GM21390 (cell line): ENCODE measurements at regions not wholly inside any gene's neighbourhood (a gene's known extent, or its start where the extent isn't known, plus 50 kb on each side); places are given as distances from the start of the nearest gene placed in this dataset.
"Not testable (repeated sequence)": the region's sequence is repeated elsewhere in the genome, so short reads cannot be mapped to it uniquely, and the experiment has no call there.

Source experiments
- ATAC-seq: cut with Tn5 transposase; IDR thresholded peaks from one replicate; pipeline ENCODE4 v1.9.1; 2021; ENCODE audit not compliant: unreplicated experiment

DNA sequence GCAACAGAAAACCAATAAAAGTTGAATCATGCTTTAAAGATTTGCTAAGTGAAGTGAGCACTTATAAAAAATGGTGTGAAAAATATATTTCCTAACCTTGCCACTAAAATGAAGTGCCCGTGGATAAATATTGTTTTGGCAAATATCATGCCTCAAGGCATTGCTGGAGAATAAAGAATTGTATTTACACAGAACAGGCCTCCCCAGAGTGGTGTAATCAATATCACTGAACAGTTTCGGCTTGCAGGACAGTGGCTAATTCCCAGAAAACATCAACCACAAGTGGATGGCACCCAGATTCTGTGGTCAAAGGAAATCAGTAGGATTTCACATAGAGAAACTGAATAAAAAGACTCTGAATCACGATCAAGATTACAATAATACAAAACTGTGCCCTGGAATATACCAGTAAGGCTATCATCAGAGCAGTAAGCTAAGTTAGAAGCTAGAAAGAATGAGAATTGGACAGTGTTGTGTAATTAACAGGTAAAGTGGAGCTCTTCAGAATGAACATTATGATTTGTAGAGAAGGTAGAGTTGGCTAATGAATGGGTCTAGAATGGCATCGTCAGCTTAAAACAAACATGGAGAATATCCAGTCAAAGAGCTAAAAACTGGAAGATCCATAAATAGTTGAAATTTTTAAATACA, 1026.9 kb upstream of the ADGRB3 start:
- no peak for ATAC-seq

DNA sequence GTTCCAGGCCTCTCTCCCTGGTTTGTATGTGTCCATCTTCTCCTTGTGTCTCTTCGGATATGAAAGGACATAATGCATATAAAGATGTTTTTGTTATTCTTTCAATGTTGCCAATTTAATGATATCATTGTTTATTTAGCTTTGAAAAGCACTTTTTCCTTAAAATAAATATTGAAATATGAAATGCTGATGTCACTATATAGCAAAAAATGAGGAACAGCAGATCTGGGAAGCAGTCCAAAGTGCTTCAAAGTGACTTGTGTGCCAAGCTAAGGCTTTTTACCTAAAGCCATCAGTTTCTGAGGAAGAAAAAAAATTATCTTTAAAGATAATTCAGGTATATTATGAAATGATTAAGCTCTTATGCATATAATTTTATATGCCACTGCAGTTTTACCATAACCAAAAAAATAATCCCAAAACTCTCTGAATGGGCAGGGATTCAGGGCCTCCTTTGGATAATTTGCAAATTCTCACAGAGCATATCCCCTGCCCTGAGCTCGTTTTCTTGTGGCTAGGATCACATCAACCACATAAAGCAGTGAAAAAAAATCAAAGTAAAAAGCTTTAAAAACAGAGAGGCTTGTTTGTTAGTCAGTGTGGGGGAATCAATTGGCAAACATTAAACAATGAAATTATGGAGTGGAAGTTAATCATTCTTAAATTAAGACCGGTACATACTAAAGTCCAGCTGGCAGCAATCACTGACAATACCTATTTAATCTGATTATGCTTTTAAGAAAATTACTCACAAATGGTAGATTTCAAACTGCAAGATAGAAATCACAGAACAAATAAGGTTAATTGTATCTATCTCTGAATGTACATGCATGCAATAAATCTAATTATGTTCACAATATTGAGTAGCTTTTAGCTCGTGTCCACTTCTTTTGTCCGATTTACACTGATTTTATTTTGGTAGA, 1027.9 kb upstream of the ADGRB3 start:
- ATAC-seq = no peak

DNA sequence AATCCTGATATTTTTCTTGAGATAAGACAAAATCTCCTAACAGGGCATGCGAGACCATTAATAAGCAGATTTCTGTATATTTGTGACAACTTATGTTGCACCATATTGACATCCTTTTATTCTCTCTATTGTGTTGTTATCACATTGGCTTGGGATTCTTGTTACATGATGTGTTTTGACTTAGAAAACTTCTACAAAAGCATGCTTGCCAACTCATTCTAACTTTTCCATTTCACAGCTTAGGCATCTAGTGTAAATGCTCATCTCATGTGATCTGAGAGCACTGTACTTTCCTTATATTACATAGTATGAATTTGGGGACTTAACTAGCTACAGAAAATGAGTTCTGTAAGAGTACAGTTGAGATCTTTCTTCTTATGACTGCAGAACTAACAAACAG, 1040.7 kb upstream of the ADGRB3 start:
- no peak for ATAC-seq

DNA sequence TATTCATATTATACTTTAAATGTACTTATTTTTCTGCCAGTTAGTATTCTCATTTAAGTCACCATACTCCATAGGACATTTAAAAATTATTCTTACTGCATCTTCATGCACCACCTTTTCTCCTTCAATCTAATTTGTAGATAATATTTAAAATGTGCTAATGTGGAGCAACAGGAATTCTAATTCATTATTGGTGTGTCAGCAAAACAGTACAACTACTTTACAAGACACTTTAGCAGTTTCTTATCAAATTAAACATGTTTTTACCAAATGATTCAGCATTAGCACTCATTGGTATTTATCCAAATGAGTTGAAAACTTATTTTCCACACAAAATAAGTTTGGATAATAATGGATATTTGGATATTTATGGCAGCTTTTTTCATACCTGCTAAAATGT, 1041.8 kb upstream of the ADGRB3 start:
- ATAC-seq = no peak

DNA sequence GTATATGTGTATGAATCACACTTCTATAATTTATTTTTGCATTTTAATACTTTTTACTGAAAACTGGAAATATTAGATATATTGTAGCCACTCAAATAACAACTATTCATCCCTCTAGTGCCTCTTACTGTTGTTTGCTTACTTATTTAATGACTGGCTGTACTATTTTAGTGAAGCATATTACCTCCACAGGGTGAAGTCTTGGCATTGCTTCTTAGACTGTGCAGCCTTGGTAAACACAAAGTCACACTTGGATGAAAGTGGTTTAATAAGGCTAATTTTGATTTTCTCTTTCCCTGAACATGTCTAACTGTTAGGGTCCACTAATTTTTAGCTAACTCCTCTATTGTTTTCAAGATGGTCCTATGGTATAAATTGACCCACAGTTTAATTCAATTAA, 1043.2 kb upstream of the ADGRB3 start:
- ATAC-seq = no peak

DNA sequence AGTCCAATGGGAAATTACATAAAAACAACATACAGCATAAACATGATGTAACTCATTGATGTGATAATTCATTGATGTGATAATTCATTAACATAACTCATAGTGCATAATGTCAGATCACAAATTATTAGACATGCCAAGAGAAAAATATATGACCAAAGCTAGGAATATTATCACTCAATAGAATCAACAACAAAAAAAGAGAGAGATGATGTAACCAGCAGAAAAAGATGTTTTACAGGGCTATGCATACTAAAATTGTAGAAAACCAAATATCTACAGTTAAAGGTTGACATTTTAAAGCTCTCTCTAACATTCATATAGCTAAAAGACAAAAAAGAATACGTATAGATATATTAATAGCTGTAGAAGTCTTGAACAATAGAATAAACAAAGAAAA, 1067.2 kb upstream of the ADGRB3 start:
- no peak for ATAC-seq

DNA sequence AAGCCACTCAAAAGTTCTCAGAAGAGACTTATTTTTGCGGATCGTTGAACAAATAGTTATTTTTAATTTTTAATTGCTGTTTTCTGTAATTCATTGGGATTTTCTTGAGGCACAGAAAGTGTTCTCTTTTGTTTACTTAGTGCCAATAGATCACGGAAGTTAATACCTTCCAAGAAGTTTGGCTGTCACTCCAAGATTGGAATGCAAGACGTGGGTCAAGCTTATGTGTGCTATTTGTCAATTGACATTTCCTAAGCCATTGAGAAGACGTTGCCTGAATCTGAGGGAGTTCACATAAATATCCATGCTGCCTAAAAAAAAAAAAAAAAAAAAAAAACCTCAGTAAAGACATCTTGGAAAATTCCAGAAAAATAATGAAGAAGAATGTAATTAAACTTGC, 1071.4 kb upstream of the ADGRB3 start:
- ATAC-seq = no peak

DNA sequence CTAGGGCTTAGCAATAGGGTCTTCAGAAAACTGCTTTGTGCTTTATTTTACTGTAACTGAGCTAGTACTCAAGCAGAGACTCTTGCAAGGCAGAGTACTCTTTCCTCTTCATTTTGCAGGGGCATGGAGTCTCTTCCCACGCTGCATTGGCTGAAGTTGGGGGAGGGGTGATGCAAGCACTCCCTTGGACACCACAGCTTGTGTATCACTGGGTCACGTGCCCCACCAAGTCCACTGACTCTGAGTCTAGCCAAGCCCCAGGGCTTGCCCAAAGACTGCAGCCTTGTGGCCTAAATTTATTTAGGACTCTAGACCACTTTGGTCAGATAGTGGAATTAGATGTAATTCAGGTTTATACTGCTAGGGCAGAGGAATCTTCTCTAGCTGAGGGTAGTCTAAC, 1075.0 kb upstream of the ADGRB3 start:
- ATAC-seq = no peak

DNA sequence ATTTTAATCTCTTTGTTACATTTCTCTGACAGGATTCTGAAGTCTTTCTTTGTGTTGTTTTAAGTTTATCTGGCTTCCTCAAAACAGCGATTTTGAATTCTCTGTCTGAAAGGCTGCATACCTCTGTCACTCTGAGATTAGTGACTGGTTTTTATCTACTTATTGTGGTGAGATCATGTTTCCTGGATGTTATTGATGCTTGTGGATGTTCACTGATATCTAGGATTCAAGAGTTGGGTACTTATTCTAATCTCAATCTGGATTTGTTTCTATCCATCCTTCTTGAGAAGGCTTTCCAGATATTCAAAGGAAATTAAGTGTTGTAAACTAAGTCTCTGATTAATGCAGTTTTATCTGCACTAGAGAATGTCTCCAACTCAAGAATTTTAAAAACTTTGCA, 1076.1 kb upstream of the ADGRB3 start:
- no peak for ATAC-seq

DNA sequence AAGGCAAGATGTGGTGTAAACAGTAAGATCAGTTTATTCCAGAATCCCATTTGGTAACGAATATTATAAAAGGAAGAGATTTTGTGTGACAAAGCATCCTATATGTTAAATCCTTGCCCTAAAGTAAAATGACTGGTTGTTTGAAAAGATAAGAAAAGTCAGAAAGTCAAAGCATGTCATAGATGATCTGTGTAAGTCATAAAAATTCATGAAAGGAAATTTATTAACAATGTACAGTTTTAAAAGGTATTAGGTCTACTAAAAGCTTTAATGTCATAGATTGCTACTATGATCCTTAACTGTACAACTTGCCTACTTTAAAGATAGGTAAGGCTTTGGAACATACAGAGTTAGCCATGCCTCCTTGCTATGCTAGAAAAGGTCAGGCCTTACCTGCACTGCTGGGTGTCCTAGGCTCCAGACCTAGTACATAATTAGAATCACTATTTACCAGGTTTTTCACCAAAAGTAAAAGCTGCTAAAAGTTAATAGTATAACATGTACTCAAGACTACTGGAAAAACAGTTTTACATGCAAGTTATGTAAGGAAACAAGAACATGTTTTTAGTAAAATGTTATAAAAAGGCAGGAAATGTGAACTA, 1090.1 kb upstream of the ADGRB3 start:
- ATAC-seq = no peak

DNA sequence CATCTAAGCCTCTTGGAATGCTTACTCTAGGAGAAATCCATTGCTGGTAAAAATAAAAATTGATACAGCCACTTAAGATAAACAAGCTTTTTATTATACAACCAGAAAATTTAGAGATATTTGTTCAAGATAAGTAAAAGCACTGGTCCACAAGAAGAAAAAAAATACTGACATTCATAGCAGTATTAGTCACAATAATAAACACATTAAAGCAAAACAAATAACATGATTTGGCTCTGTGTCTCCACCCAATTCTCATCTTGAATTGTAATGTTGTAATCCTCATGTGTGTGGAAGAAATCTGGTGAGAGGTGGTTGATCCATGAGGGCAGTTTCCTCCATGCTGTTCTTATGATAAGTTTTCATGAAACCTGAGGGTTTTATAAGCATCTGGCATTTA, 1093.5 kb upstream of the ADGRB3 start:
- no peak for ATAC-seq

DNA sequence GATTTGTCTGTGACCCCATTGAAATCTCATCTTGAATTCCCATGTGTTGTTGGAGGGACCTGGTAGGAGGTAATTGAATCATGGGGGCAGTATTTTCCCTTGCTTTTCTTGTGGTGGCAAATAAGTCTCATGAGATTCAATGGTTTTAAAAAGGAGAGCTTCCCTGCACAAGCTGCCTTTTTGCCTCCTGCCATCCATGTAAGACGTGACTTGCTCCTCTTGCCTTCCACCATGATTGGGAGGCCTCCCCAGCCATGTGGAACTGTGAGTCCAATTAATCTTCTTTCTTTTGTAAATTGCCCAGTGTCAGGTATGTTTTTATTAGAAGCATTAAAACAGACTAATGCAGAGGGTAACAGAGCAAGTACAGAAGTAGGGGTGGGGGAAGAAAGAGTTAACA, 1097.0 kb upstream of the ADGRB3 start:
- no peak for ATAC-seq

DNA sequence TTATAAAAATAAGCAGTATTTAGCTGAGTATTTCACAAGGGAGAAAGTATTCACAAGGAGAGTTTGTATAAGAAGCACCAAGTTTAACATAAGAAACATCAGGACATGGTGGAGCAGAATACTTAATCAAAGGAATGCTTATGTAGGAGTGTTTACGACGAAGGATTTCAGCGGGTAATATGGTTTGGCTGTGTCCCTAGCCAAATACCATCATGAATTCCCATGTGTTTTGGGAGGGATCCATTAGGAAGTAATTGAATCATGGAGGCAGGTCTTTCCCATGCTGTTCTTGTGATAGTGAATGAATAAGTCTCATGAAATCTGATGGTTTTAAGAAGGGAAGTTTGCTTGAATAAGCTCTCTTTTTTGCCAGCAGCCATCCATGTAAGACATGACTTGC, 1099.1 kb upstream of the ADGRB3 start:
- ATAC-seq = no peak

DNA sequence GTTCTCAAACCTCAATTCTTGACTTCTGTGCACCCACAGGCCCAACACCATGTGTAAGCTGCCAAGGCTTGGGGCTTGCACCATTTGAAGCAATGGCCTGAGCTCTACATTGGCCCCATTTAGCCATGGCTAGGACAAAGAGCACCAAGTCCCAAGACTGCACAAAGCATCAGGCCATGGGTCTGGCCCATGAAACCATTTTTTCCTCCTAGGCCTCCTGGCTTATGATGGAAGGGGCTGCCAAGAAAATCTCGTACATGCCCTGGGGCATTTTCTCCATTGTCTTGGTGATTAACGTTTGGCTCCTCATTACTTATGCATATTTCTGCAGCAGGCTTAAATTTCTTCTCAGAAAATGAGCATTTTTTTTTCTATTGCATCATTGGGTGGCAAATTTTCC, 1128.7 kb upstream of the ADGRB3 start:
- ATAC-seq = no peak

DNA sequence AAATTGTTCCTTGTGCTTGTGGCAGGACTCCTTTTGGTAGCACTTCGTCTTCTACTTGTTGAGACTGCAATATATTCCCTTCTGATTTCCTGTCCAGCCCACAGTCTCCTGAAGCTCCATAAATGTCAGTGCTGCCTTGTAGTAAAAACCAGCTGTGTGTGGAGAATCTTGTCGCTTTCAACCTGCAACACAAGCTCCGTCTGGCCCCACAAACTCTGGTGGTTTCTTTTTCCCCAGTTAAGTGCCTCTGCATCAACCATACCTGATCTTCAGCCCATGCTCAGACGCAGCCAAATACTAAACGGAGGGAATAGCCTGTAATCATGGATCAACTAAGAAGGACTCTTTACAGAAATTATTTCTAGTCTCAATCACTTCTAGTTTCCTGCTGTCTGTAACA, 1133.3 kb upstream of the ADGRB3 start:
- no peak for ATAC-seq

DNA sequence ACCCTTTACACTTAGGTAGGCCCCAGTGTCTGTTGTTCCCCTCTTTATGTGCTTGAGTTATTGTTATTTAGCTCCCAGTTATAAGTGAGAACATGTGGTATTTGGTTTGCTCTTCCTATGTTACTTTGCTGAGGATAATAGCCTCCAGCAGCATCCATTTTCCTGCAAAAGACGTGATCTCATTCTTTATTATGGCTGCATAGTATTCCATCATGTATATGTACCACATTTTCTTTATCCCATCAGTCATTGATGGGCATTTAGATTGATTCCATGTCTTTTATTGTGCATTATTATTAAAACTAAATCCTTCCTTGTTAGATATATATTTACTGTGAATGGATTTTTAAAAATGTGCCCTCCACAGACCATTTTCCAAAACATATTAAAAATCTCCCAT, 1137.3 kb upstream of the ADGRB3 start:
- ATAC-seq = no peak

DNA sequence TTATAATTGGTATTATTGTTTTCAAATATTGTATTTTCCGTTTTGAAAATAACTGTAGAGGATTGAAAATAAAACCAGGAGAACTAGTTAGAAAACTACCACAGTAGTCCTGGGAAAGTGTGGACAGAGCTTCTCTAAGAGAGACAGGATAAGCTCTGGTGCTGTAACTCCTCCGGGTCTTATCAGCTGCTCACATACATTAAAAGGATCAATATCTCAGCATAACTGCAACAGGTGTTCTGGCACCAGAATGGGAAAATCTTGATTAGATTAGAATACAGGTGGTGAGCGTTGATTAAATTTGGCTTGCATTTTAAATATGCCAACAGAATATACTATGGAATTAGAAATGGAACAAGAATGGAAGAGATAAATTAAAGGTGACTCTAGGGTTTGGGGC, 1138.9 kb upstream of the ADGRB3 start:
- no peak for ATAC-seq

DNA sequence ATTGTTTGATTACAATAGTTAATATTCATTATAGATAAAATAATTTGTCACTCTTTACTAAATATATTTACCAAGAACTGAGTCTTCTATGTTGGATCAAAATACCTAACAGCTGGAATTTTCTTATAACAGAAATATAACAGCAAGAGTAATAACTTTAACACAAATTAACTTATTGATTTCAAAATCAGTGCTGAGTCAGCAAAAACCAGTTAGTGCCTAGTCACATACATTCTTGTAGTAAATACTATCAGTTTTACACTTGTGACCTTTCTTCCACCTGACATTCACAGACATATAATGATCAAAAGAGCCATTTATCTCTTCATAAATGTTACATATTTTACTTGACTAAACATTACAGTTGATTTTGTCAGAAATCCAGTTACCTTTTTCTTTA, 1141.4 kb upstream of the ADGRB3 start:
- ATAC-seq = no peak

DNA sequence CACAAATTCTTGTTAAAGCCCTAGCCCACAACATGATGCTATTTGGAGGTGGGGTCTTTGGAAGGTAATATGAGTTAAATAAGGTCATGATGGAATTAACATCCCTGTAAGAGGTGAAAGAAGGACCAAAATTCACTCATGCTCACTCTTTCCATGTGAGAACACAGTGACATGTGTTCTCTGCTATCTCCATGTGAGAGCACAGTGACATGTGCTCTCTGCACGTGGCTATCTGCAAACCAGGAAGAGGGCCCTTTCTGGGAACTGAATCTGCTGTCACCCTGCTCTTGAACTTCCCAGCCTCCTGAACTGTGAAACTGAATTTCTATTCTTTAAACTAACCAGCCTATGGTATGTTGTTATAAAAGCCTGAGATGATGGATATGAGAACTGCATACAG, 1159.4 kb upstream of the ADGRB3 start:
- ATAC-seq = no peak

DNA sequence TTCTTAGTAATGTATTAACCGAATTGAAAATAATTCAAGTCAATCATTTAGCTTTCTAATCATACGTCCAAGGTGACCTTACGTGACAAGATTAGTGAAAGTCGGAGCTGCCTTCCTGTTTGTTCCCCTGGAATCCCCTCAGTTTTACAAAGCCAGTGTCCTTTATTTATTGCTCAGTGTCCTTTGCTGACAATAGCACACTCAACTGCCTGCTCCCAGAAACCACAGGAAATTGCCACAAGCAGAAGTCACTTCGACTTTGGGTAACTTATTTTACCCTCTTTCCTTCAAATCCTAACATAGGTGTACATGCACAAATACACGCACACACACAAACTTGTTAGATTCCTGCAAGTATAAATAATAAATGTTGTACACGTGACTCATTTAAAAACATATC, 1167.7 kb upstream of the ADGRB3 start:
- no peak for ATAC-seq

DNA sequence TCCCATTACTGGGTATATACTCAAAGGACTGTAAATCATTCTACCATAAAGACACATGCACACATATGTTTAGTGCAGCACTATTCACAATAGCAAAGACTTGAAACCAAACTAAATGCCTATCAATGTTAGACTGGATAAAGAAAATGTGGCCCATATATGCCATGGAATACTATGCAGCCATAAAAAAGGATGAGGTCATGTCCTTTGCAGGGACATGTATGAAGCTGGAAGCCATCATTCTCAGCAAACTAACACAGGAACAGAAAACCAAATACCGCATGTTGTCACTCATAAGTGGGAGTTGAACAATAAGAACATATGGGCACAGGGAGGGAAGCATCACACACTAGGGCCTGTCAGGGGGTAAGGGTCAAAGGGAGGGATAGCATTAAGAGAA, 1172.4 kb upstream of the ADGRB3 start:
- not testable (repeated sequence) for ATAC-seq

DNA sequence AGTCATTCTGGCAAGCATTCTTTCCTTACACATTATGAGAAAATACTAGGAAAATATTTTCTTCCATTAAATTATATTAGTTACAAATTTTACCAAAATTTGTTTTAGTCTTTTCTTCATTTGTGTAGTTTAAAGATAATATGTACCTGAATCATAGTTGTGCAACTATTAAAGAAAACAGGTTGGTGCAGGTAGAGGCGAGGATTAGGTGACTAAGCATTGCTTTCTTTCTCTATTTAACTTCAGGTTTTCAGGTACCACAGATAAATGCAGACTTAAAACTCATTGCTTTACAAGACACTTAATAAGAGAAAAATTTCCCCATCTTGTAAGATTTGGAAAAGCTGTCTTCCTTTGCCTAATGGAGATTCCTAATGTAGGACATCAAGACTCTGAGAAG, 1175.5 kb upstream of the ADGRB3 start:
- no peak for ATAC-seq
